NCI-H2107 (cell line): ENCODE measurements at regions not wholly inside any gene's neighbourhood (a gene's known extent, or its start where the extent isn't known, plus 50 kb on each side); places are given as distances from the start of the nearest gene placed in this dataset.

Experiments used
- DNase-seq: peaks from one replicate; lab custom pipeline; 2025; lab: John Stamatoyannopoulos, UW

GRCh38 chr3:130260918-130261317, 84.6 kb upstream of the COL6A5 start:
- DNase-seq: no peak

GRCh38 chr3:130263708-130264107, 81.8 kb upstream of the COL6A5 start:
- no peak for DNase-seq

GRCh38 chr3:130266817-130267216, 78.7 kb upstream of the COL6A5 start:
- DNase-seq: no peak

GRCh38 chr3:130276203-130276803, 69.2 kb upstream of the COL6A5 start:
- peak; percentile 80 for DNase-seq

- DNase-seq: no peak
These were observed 56.8 kb upstream of the COL6A5 start for GRCh38 chr3:130288670-130289069.

GRCh38 chr3:130291148-130291547, 54.3 kb upstream of the COL6A5 start:
- DNase-seq: no peak

GRCh38 chr3:130293247-130293646, 52.2 kb upstream of the COL6A5 start:
- DNase-seq: no peak
